HEK293 (cell line): ENCODE measurements at regions not wholly inside any gene's neighbourhood (a gene's known extent, or its start where the extent isn't known, plus 50 kb on each side); places are given as distances from the start of the nearest gene placed in this dataset.

Source experiments
- CTCF ChIA-PET: fragments of 350-600 bp; formaldehyde crosslinking; extraction: SDS; loops from one replicate; lab custom pipeline; 2021; ENCODE audit warnings: antibody characterized with exemption; lab: Yijun Ruan, JAX
- POLR2A ChIA-PET: fragments of 300-600 bp; formaldehyde crosslinking; extraction: SDS; loops from one replicate; lab custom pipeline; 2020; ENCODE audit warnings: antibody characterized with exemption, inconsistent platforms; lab: Yijun Ruan, JAX
- H3K27ac ChIP-seq: fragments of 200-500 bp; sonication (Bioruptor generic); 2 replicates; pipeline ENCODE4 v1.5.1; 2014; ENCODE audit warnings: low read depth, low read length, control low read depth, inconsistent platforms; ENCODE audit errors: extremely low read depth
- H3K36me3 ChIP-seq, 2 experiments: fragments of 200-500 bp in 1 of 2; sonication (Bioruptor generic) in 1 of 2; 1 replicate in 1 of 2; 2 replicates in 1 of 2; pipeline ENCODE4 v1.5.1; 2014 to 2017; ENCODE audit warnings: inconsistent platforms in 2 of 2, low read length in 2 of 2; ENCODE audit not compliant: control insufficient read depth in 2 of 2, insufficient read depth in 1 of 2
- H3K4me1 ChIP-seq: fragments of 200-500 bp; sonication (Bioruptor generic); 2 replicates; pipeline ENCODE4 v1.5.1; 2014; ENCODE audit warnings: mild to moderate bottlenecking, low read length, inconsistent platforms; ENCODE audit not compliant: control insufficient read depth, insufficient read depth
- H3K4me3 ChIP-seq: 2 replicates; pipeline ENCODE4 v1.5.1; 2011; ENCODE audit warnings: low read depth, mild to moderate bottlenecking, control low read depth, low read length, moderate library complexity
- H3K9me3 ChIP-seq: fragments of 200-500 bp; sonication (Bioruptor generic); 2 replicates; pipeline ENCODE4 v1.5.1; 2014; ENCODE audit warnings: low read depth, low read length, inconsistent platforms; ENCODE audit not compliant: control insufficient read depth, insufficient read depth
- GLIS2 ChIP-seq: fragments of 450-650 bp; formaldehyde crosslinking; IDR thresholded peaks from 2 replicates; pipeline ENCODE4 v1.5.1; 2016; ENCODE audit warnings: missing biosample characterization, missing genetic modification characterization
- OVOL3 ChIP-seq: fragments of 450-650 bp; formaldehyde crosslinking; IDR thresholded peaks from 2 replicates; pipeline ENCODE4 v1.5.1; 2016; ENCODE audit warnings: missing biosample characterization, missing genetic modification characterization
- PATZ1 ChIP-seq: fragments of 450-650 bp; formaldehyde crosslinking; IDR thresholded peaks from 2 replicates; pipeline ENCODE4 v1.5.1; 2016; ENCODE audit warnings: missing biosample characterization, missing genetic modification characterization
- PRDM4 ChIP-seq: fragments of 450-650 bp; formaldehyde crosslinking; IDR thresholded peaks from 2 replicates; pipeline ENCODE4 v1.5.1; 2017; ENCODE audit warnings: missing biosample characterization, missing genetic modification characterization
- REST ChIP-seq: fragments of 450-650 bp; formaldehyde crosslinking; IDR thresholded peaks from 2 replicates; pipeline ENCODE4 v1.5.1; 2016; ENCODE audit warnings: missing biosample characterization, missing genetic modification characterization
- SCRT2 ChIP-seq: fragments of 450-650 bp; formaldehyde crosslinking; IDR thresholded peaks from 2 replicates; pipeline ENCODE4 v1.5.1; 2016; ENCODE audit warnings: missing biosample characterization, missing genetic modification characterization
- ZBTB1 ChIP-seq: fragments of 450-650 bp; formaldehyde crosslinking; IDR thresholded peaks from 2 replicates; pipeline ENCODE4 v1.5.1; 2016; ENCODE audit warnings: missing biosample characterization, missing genetic modification characterization
- ZBTB44 ChIP-seq: fragments of 450-650 bp; IDR thresholded peaks from 2 replicates; pipeline ENCODE4 v1.5.1; 2018; ENCODE audit warnings: missing biosample characterization, mild to moderate bottlenecking, missing genetic modification characterization
- ZBTB8A ChIP-seq: fragments of 450-650 bp; formaldehyde crosslinking; IDR thresholded peaks from 2 replicates; pipeline ENCODE4 v1.5.1; 2016; ENCODE audit warnings: missing biosample characterization, missing genetic modification characterization
- ZNF26 ChIP-seq: fragments of 450-650 bp; formaldehyde crosslinking; IDR thresholded peaks from 2 replicates; pipeline ENCODE4 v1.5.1; 2016; ENCODE audit warnings: missing biosample characterization, missing genetic modification characterization
- ZNF335 ChIP-seq: fragments of 450-650 bp; formaldehyde crosslinking; conservative IDR thresholded peaks from 2 replicates; pipeline ENCODE4 v1.5.1; 2016; ENCODE audit warnings: missing biosample characterization, missing genetic modification characterization
- ZNF350 ChIP-seq: fragments of 450-650 bp; formaldehyde crosslinking; IDR thresholded peaks from 2 replicates; pipeline ENCODE4 v1.5.0; 2017; ENCODE audit warnings: missing biosample characterization, mild to moderate bottlenecking, missing genetic modification characterization
- ZNF513 ChIP-seq: fragments of 450-650 bp; IDR thresholded peaks from 2 replicates; pipeline ENCODE4 v1.5.1; 2018; ENCODE audit warnings: missing biosample characterization, missing genetic modification characterization
- ZNF518A ChIP-seq: fragments of 450-650 bp; formaldehyde crosslinking; conservative IDR thresholded peaks from 2 replicates; pipeline ENCODE4 v1.5.1; 2016; ENCODE audit warnings: low read depth, missing biosample characterization, missing genetic modification characterization
- ZNF558 ChIP-seq: fragments of 450-650 bp; formaldehyde crosslinking; IDR thresholded peaks from 2 replicates; pipeline ENCODE4 v1.5.1; 2016; ENCODE audit warnings: missing biosample characterization, missing genetic modification characterization
- ZNF585B ChIP-seq: fragments of 450-650 bp; formaldehyde crosslinking; IDR thresholded peaks from 2 replicates; pipeline ENCODE4 v1.5.1; 2016; ENCODE audit warnings: missing biosample characterization, missing genetic modification characterization
- ZNF624 ChIP-seq: fragments of 450-650 bp; formaldehyde crosslinking; IDR thresholded peaks from 2 replicates; pipeline ENCODE4 v1.5.1; 2017; ENCODE audit warnings: missing biosample characterization, missing genetic modification characterization
- ZNF660 ChIP-seq: fragments of 450-650 bp; IDR thresholded peaks from 2 replicates; pipeline ENCODE4 v1.5.1; 2018; ENCODE audit warnings: missing biosample characterization, mild to moderate bottlenecking, missing genetic modification characterization

GRCh38 chr3:176202652-176203051 is 994.6 kb downstream of the TBL1XR1 start (continued):
- no peak for TF ChIP-seq PATZ1 (tag by site-specific recombination)
- TF ChIP-seq ZNF518A (tag by site-specific recombination) = no peak
- TF ChIP-seq ZNF585B = no peak
- TF ChIP-seq ZNF513 (tag by site-specific recombination) = no peak
- TF ChIP-seq REST (tag by site-specific recombination) = no peak
- no peak for TF ChIP-seq ZBTB1 (tag by site-specific recombination)
- no peak for TF ChIP-seq OVOL3 (tag by site-specific recombination)
- TF ChIP-seq ZNF26 = no peak
- no peak for TF ChIP-seq ZNF558 (tag by site-specific recombination)
- no peak for TF ChIP-seq ZNF624
- no peak for TF ChIP-seq SCRT2 (tag by site-specific recombination)
- TF ChIP-seq ZNF335 = no peak

GRCh38 chr3:176193032-176193730 is 1004.1 kb downstream of the TBL1XR1 start:
- CTCF ChIA-PET = interaction anchor here (0.7 kb wide), 1 partner anchor 228 kb away, joined by 3 read pairs; no protein-coding TSS in a partner anchor
- H3K4me3 ChIP-seq = no peak overlapping the region
- no peaks in the 10 kb centered on the region for H3K4me1 ChIP-seq
- TF ChIP-seq ZBTB44 (tag by site-specific recombination) (no peak), ZNF660 (tag by site-specific recombination) (no peak), PRDM4 (no peak), ZNF350 (tag by site-specific recombination) (no peak), GLIS2 (no peak), ZBTB8A (tag by site-specific recombination) (no peak), ZNF335 (no peak)

More at GRCh38 chr3:176193032-176193730, 1004.1 kb downstream of the TBL1XR1 start:
- no peaks in the 10 kb centered on the region for H3K9me3 ChIP-seq
- H3K36me3 ChIP-seq = no peaks in the 10 kb centered on the region
- H3K27ac ChIP-seq = no peak overlapping the region
- POLR2A ChIA-PET = no interaction called here
